SKM-1 (cell line): ENCODE measurements at regions not wholly inside any gene's neighbourhood (a gene's known extent, or its start where the extent isn't known, plus 50 kb on each side); places are given as distances from the start of the nearest gene placed in this dataset.

Experiments used
- DNase-seq: peaks from one replicate; lab custom pipeline; 2025; ENCODE audit not compliant: unreplicated experiment; lab: John Stamatoyannopoulos, UW

- no peak for DNase-seq
These were observed 353.5 kb upstream of the SATB1 start for GRCh38 chr3:18778598-18778997.

- DNase-seq: no peak
These were observed 353.0 kb upstream of the SATB1 start for GRCh38 chr3:18778094-18778493.

GRCh38 chr3:18775501-18775900 is 350.4 kb upstream of the SATB1 start:
- no peak for DNase-seq

GRCh38 chr3:18774319-18775088 is 349.4 kb upstream of the SATB1 start:
- no peak for DNase-seq

GRCh38 chr3:18772699-18773305 is 347.7 kb upstream of the SATB1 start:
- no peak for DNase-seq

GRCh38 chr3:18771931-18772330 is 346.8 kb upstream of the SATB1 start:
- no peak for DNase-seq

GRCh38 chr3:18770800-18771199 is 345.7 kb upstream of the SATB1 start:
- no peak for DNase-seq

GRCh38 chr3:18767756-18768303 is 342.7 kb upstream of the SATB1 start:
- no peak for DNase-seq

GRCh38 chr3:18766974-18767373 is 341.8 kb upstream of the SATB1 start:
- DNase-seq: no peak

GRCh38 chr3:18765662-18766061 is 340.5 kb upstream of the SATB1 start:
- DNase-seq: no peak

GRCh38 chr3:18765161-18765560 is 340.0 kb upstream of the SATB1 start:
- no peak for DNase-seq

- no peak for DNase-seq
These were observed 336.4 kb upstream of the SATB1 start for GRCh38 chr3:18761530-18761929.

- peak; percentile 49 for DNase-seq
These were observed 333.0 kb upstream of the SATB1 start for GRCh38 chr3:18758047-18758704.

- DNase-seq: no peak
These were observed 332.3 kb upstream of the SATB1 start for GRCh38 chr3:18757476-18757875.

- no peak for DNase-seq
These were observed 327.3 kb upstream of the SATB1 start for GRCh38 chr3:18752273-18752934.

GRCh38 chr3:18751514-18751913 is 326.4 kb upstream of the SATB1 start:
- DNase-seq: no peak

GRCh38 chr3:18747383-18747782 is 322.2 kb upstream of the SATB1 start:
- peak; percentile 24 for DNase-seq

- DNase-seq: peak; percentile 97
These were observed 320.3 kb upstream of the SATB1 start for GRCh38 chr3:18745472-18745871.

- DNase-seq: no peak
These were observed 319.3 kb upstream of the SATB1 start for GRCh38 chr3:18744472-18744871.

GRCh38 chr3:18743761-18744160 is 318.6 kb upstream of the SATB1 start:
- DNase-seq: no peak
